ENCODE measurements at regions not wholly inside any gene's neighbourhood (a gene's known extent, or its start where the extent isn't known, plus 50 kb on each side); places are given as distances from the start of the nearest gene placed in this dataset.

DNA sequence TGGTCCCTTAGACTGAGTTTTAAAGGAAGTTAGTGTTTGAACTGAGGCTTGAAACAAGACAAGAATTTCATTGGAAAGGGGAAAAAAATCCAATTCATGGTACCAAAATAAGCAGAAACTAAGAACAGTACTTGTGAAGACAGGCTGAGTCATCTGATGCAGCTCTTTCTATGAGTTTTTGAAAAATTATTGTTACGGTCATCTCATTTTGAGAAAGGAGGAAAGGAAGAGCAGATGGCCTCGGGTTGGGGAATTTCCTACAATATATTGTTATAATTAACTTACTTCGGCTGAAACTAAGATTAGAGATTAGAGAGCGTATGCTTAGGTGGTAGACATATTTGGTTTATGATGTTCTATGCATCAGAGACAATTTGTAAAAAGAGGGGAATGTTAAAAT lies 2164.8 kb upstream of the AGA start:
- Histone ChIP-seq H3K36me3 (ENCODE audit: control insufficient read depth, insufficient read depth, low read length) (no peaks in the 10 kb centered on the region), H3K27ac (ENCODE audit: insufficient read depth, low read length) (no peak overlapping the region), H3K14ac (replicated peaks; ENCODE audit: low read depth, low read length) (no peak overlapping the region), H3K9me3 (ENCODE audit: control insufficient read depth, insufficient read depth, low read length) (no peaks in the 10 kb centered on the region), H2BK15ac (ENCODE audit: low read depth, low read length) (no peak overlapping the region), H2BK120ac (ENCODE audit: low read depth, low read length) (no peak overlapping the region), H4K5ac (ENCODE audit: low read depth, low read length) (no peak overlapping the region), H4K20me1 (ENCODE audit: insufficient read depth, low read length) (no peaks in the 10 kb centered on the region), H3K18ac (ENCODE audit: low read depth, low read length) (peak overlapping the region; percentile 52; the same call in 1 of the 2 replicates), H2BK20ac (ENCODE audit: low read depth, low read length) (no peak overlapping the region), H3K27me3 (ENCODE audit: control insufficient read depth, insufficient read depth, low read length) (no peaks in the 10 kb centered on the region), H2BK5ac (ENCODE audit: low read depth, low read length, poor library complexity, severe bottlenecking) (no peak overlapping the region), H3K79me1 (ENCODE audit: low read depth in 1 of 2, low read length in 2 of 2) (no peaks in the 10 kb centered on the region), H2AK5ac (ENCODE audit: low read depth, low read length) (no peak overlapping the region), H2AFZ (replicated peaks; ENCODE audit: low read length, poor library complexity) (no peak overlapping the region), H3K9ac (ENCODE audit: low read depth, low read length) (no peak overlapping the region), H3K56ac (ENCODE audit: extremely low read depth, insufficient read depth, low read length) (no peak overlapping the region), H3K4me1 (ENCODE audit: control insufficient read depth, insufficient read depth, low read length) (no peaks in the 10 kb centered on the region; the same call in 1 of the 2 replicates), H3K4ac (ENCODE audit: low read depth, low read length) (no peak overlapping the region), H3K4me2 (ENCODE audit: low read depth, low read length) (no peak overlapping the region), H3K9me1 (ENCODE audit: insufficient read depth, low read length) (no peaks in the 10 kb centered on the region), H3K4me3 (ENCODE audit: insufficient read depth, low read depth, low read length) (no peak overlapping the region), H3K23ac (ENCODE audit: low read depth, low read length) (no peak overlapping the region), H4K8ac (ENCODE audit: low read depth in 2 of 2, low read length in 2 of 2) (no peak overlapping the region), H2AK9ac (replicated peaks; ENCODE audit: low read depth, low read length, poor library complexity) (no peak overlapping the region), H4K91ac (ENCODE audit: insufficient read depth, low read depth, low read length) (no peak overlapping the region)
- BruUV-seq (replicated peaks): no TSS peak
- DNase-seq (peak; percentile 30), ATAC-seq (ENCODE audit: low read depth) (no peak)
- in situ Hi-C loops (cut with MboI; ENCODE audit: low sequenced_read_pairs): no loop called here
- TF ChIP-seq RAD21 (IDR thresholded peaks at IDR 0.05; ENCODE audit: low read length): no peak
- TF ChIP-seq CEBPB (IDR thresholded peaks at IDR 0.05; ENCODE audit: low read depth, low read length): no peak
- no peak for TF ChIP-seq SMC3 (IDR thresholded peaks at IDR 0.05; ENCODE audit: low read depth, low read length)
- no peak for TF ChIP-seq RCOR1 (IDR thresholded peaks at IDR 0.05; ENCODE audit: insufficient replicate concordance, low read length)
- no peak for TF ChIP-seq MAZ (IDR thresholded peaks at IDR 0.05; ENCODE audit: borderline replicate concordance, low read depth, low read length)
- ChIA-PET CTCF (no interaction called here), POLR2A (ENCODE audit: unreplicated experiment) (no interaction called here)
- dilution Hi-C loops (cut with HindIII; ENCODE audit: low sequenced_read_pairs, unreplicated experiment): no loop called here
- WGBS, 2 experiments (ENCODE audit: extremely low coverage in 2 of 2, insufficient read length in 1 of 2): no CpG with 5 or more reads among the region's 4 CpGs
- intact Hi-C loops (cut with micrococcal nuclease): no loop called here

All from IMR-90 (cell line).